ENCODE measurements at regions not wholly inside any gene's neighbourhood (a gene's known extent, or its start where the extent isn't known, plus 50 kb on each side); places are given as distances from the start of the nearest gene placed in this dataset.

GRCh38 chr12:25424211-25424731 is 128.8 kb downstream of the LMNTD1 start:
- ChIA-PET CTCF (interaction anchor here (0.6 to 1.8 kb wide), 3 partner anchors 11 to 267 kb away, joined by 3 to 7 read pairs (median 3); no protein-coding TSS in a partner anchor), POLR2A (no interaction called here)
- Histone ChIP-seq H4K20me1 (ENCODE audit: insufficient read depth) (no peaks in the 10 kb centered on the region), H3K79me2 (ENCODE audit: insufficient read depth) (no peaks in the 10 kb centered on the region), H3K27ac (ENCODE audit: low read depth in 2 of 2, low read length in 1 of 2) (no peak overlapping the region), H3F3A (replicated peaks; ENCODE audit: insufficient read depth) (no peaks in the 10 kb centered on the region), H3K4me1 (ENCODE audit: control insufficient read depth in 1 of 2, insufficient read depth in 2 of 2, low read depth in 1 of 2, low read length in 1 of 2) (no peaks in the 10 kb centered on the region), H3K9me2 (no peaks in the 10 kb centered on the region), H3K4me2 (no peak overlapping the region), H3K36me3 (replicated peaks in 1 of 2; ENCODE audit: control insufficient read depth in 1 of 2, insufficient read depth in 2 of 2, low read length in 1 of 2) (no peaks in the 10 kb centered on the region), H3K4me3 (ENCODE audit: low read depth in 2 of 2, low read length in 1 of 2) (no peak overlapping the region), H2AFZ (ENCODE audit: low read depth) (no peak overlapping the region), H3K9ac (no peak overlapping the region), H3K9me3 (no peaks in the 10 kb centered on the region), H3K27me3 (ENCODE audit: insufficient read depth) (no peaks in the 10 kb centered on the region)
- no peak for DNase-seq
- WGBS (ENCODE audit: low lambda C conversion rate), result 76% methylated on average over 6 of the region's 6 CpGs
- TF ChIP-seq RXRA (IDR thresholded peaks at IDR 0.05; ENCODE audit: borderline replicate concordance, low read depth), result no peak

GRCh38 chr12:25423355-25424050 is 129.6 kb downstream of the LMNTD1 start:
- H2AFZ ChIP-seq (ENCODE audit: low read depth), result no peak overlapping the region
- ChIA-PET POLR2A (no interaction called here), CTCF (interaction anchor here (0.6 to 1.5 kb wide), 4 partner anchors 12 to 266 kb away, joined by 3 to 8 read pairs (median 4); no protein-coding TSS in a partner anchor)
- no peaks in the 10 kb centered on the region for H3F3A ChIP-seq (replicated peaks; ENCODE audit: insufficient read depth)
- no peaks in the 10 kb centered on the region for H3K9me3 ChIP-seq
- no peaks in the 10 kb centered on the region for H3K9me2 ChIP-seq
- no peak overlapping the region for H3K27ac ChIP-seq (ENCODE audit: low read depth in 2 of 2, low read length in 1 of 2)
- H3K27me3 ChIP-seq (ENCODE audit: insufficient read depth), result no peaks in the 10 kb centered on the region
- H3K4me2 ChIP-seq, result no peak overlapping the region
- no peak overlapping the region for H3K4me3 ChIP-seq (ENCODE audit: low read depth in 2 of 2, low read length in 1 of 2)
- H3K9ac ChIP-seq, result no peak overlapping the region
- no peaks in the 10 kb centered on the region for H3K36me3 ChIP-seq (replicated peaks in 1 of 2; ENCODE audit: control insufficient read depth in 1 of 2, insufficient read depth in 2 of 2, low read length in 1 of 2)
- no peak for DNase-seq
- TF ChIP-seq NRF1 (IDR thresholded peaks at IDR 0.05; ENCODE audit: low read depth, low read length) (no peak), GABPA (IDR thresholded peaks at IDR 0.05; ENCODE audit: low read depth) (no peak), FOSL2 (IDR thresholded peaks at IDR 0.05; ENCODE audit: borderline replicate concordance, low read depth) (no peak), RXRA (IDR thresholded peaks at IDR 0.05; ENCODE audit: borderline replicate concordance, low read depth) (no peak), TAF1 (IDR thresholded peaks at IDR 0.05; ENCODE audit: borderline replicate concordance, low read depth, low read length) (no peak), SIN3A (IDR thresholded peaks at IDR 0.05; ENCODE audit: borderline replicate concordance, low read depth, low read length) (no peak), MXI1 (IDR thresholded peaks at IDR 0.05; ENCODE audit: low read depth, low read length) (no peak), JUND (IDR thresholded peaks at IDR 0.05) (no peak), ELF1 (IDR thresholded peaks at IDR 0.05) (no peak), YY1 (IDR thresholded peaks at IDR 0.05; ENCODE audit: low read depth) (no peak), GATA2 (CRISPR knock-in tag; IDR thresholded peaks at IDR 0.05) (no peak)
- 92% methylated on average over 8 of the region's 11 CpGs for WGBS (ENCODE audit: low lambda C conversion rate)
- no peaks in the 10 kb centered on the region for H3K79me2 ChIP-seq (ENCODE audit: insufficient read depth)
- no peaks in the 10 kb centered on the region for H4K20me1 ChIP-seq (ENCODE audit: insufficient read depth)
- no peaks in the 10 kb centered on the region for H3K4me1 ChIP-seq (ENCODE audit: control insufficient read depth in 1 of 2, insufficient read depth in 2 of 2, low read depth in 1 of 2, low read length in 1 of 2)

DNA sequence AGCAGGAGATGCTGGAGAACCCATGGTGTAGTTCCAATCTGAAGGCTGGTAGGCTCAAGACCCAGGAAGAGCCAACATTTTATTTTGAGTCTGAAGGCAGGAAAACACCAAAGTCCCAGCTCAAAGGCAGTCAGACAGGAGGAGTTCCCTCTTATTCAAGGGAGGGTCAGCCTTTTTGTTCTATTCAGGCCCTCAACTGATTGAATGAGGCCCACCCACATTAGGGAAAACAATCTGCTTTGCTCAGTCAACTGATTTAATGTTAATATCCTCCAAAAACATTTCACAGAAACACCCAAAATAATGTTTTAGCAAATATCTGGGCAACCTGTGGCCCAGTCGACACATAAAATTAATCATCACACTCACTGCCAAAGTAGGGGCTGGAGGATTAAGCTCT is 130.8 kb downstream of the LMNTD1 start:
- Histone ChIP-seq H3K9ac (no peak overlapping the region), H3K36me3 (replicated peaks in 1 of 2; ENCODE audit: control insufficient read depth in 1 of 2, insufficient read depth in 2 of 2, low read length in 1 of 2) (no peaks in the 10 kb centered on the region), H3K27me3 (ENCODE audit: insufficient read depth) (no peaks in the 10 kb centered on the region), H3K4me1 (ENCODE audit: control insufficient read depth in 1 of 2, insufficient read depth in 2 of 2, low read depth in 1 of 2, low read length in 1 of 2) (no peaks in the 10 kb centered on the region), H4K20me1 (ENCODE audit: insufficient read depth) (no peaks in the 10 kb centered on the region), H3K27ac (ENCODE audit: low read depth in 2 of 2, low read length in 1 of 2) (no peak overlapping the region), H3K4me3 (ENCODE audit: low read depth in 2 of 2, low read length in 1 of 2) (no peak overlapping the region), H2AFZ (ENCODE audit: low read depth) (no peak overlapping the region), H3K9me3 (0 out of 2 replicates have a peak, but pooled peaks cover under 1% of the 10 kb centered on the region), H3K4me2 (no peak overlapping the region), H3F3A (replicated peaks; ENCODE audit: insufficient read depth) (no peaks in the 10 kb centered on the region), H3K9me2 (no peaks in the 10 kb centered on the region), H3K79me2 (ENCODE audit: insufficient read depth) (no peaks in the 10 kb centered on the region)
- ChIA-PET POLR2A (no interaction called here), CTCF (interaction anchor here (0.6 to 1.5 kb wide), 3 partner anchors 11 to 34 kb away, joined by 3 to 8 read pairs (median 4); no protein-coding TSS in a partner anchor)
- WGBS (ENCODE audit: low lambda C conversion rate), result 56% methylated on average over 1 of the region's 1 CpG
- DNase-seq, result no peak
- TF ChIP-seq, protein P1, sequence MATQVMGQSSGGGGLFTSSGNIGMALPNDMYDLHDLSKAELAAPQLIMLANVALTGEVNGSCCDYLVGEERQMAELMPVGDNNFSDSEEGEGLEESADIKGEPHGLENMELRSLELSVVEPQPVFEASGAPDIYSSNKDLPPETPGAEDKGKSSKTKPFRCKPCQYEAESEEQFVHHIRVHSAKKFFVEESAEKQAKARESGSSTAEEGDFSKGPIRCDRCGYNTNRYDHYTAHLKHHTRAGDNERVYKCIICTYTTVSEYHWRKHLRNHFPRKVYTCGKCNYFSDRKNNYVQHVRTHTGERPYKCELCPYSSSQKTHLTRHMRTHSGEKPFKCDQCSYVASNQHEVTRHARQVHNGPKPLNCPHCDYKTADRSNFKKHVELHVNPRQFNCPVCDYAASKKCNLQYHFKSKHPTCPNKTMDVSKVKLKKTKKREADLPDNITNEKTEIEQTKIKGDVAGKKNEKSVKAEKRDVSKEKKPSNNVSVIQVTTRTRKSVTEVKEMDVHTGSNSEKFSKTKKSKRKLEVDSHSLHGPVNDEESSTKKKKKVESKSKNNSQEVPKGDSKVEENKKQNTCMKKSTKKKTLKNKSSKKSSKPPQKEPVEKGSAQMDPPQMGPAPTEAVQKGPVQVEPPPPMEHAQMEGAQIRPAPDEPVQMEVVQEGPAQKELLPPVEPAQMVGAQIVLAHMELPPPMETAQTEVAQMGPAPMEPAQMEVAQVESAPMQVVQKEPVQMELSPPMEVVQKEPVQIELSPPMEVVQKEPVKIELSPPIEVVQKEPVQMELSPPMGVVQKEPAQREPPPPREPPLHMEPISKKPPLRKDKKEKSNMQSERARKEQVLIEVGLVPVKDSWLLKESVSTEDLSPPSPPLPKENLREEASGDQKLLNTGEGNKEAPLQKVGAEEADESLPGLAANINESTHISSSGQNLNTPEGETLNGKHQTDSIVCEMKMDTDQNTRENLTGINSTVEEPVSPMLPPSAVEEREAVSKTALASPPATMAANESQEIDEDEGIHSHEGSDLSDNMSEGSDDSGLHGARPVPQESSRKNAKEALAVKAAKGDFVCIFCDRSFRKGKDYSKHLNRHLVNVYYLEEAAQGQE (IDR thresholded peaks at IDR 0.05; ENCODE audit: low read depth, low read length), result no peak
- TF ChIP-seq TAF1 (IDR thresholded peaks at IDR 0.05; ENCODE audit: borderline replicate concordance, low read depth, low read length) (no peak), ZBTB33 (IDR thresholded peaks at IDR 0.05; ENCODE audit: borderline replicate concordance, low read depth) (no peak), RCOR1 (IDR thresholded peaks at IDR 0.05; ENCODE audit: low read length) (no peak), FOXJ3 (CRISPR knock-in tag; IDR thresholded peaks at IDR 0.05) (no peak), CHD2 (IDR thresholded peaks at IDR 0.05; ENCODE audit: low read length, partially characterized antibody) (no peak), RAD21 (IDR thresholded peaks at IDR 0.05; ENCODE audit: low read length) (no peak), GATA2 (CRISPR knock-in tag; IDR thresholded peaks at IDR 0.05) (no peak)

Measured in SK-N-SH (cell line).